Stimulated activated CD8-positive, alpha-beta memory T cell treated with anti-CD3 and anti-CD28 coated beads, Interleukin-15, amount 100 ng/mL, for 4 hours (primary cell): ENCODE measurements at regions not wholly inside any gene's neighbourhood (a gene's known extent, or its start where the extent isn't known, plus 50 kb on each side); places are given as distances from the start of the nearest gene placed in this dataset.
"Not testable (repeated sequence)": the region's sequence is repeated elsewhere in the genome, so short reads cannot be mapped to it uniquely, and the experiment has no call there.

Experiments
- DNase-seq, 2 donors: peaks; one replicate each; pipeline ENCODE4 v3.0.0-alpha.2; 2020; ENCODE audit warnings: low read depth in 2 of 2

DNA sequence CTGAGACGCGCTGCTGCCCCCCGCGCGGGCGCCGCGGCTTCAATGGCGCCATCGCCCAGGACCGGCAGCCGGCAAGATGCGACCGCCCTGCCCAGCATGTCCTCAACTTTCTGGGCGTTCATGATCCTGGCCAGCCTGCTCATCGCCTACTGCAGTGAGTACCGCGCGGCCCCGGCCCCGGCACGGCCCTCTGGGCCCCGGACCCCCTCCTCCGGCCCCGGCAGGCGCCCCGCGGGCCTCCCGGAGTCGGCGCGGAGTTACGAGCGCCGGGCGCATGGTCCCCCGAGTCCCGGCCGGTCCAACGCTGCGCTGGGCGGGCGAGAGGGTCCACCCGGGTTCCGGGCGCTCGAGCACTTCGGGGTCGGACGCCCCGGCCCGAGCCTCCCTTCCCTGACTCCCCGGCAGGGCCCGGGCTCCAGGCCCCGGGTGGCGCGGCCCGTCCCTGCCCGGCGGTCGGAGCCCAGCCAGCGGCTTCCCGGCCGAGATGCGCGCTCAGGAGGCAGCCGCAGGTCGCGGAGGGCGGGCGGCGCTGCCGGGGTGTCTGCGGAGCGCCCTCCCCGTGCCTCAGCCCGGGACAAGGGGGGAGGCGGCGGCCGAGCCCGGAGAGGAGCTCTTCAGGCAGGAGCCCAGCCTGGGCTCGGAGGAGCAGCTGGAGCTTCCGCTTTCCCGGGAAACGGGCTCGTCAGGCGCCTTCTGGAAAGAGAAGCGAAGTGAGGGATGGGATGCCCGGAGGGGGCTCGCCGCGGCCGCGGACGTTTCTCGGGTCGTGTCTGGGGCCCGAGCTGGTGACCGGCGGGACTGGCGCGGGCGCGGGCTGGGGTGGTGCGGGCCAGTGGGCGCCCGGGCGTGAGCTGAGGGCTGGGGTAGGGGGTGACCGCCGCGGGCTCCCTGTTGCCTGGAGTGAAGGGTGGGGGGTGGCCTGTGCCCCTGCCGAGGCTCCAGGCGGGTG is 1337.8 kb downstream of the BRD1 start:
- DNase-seq, result no peak

DNA sequence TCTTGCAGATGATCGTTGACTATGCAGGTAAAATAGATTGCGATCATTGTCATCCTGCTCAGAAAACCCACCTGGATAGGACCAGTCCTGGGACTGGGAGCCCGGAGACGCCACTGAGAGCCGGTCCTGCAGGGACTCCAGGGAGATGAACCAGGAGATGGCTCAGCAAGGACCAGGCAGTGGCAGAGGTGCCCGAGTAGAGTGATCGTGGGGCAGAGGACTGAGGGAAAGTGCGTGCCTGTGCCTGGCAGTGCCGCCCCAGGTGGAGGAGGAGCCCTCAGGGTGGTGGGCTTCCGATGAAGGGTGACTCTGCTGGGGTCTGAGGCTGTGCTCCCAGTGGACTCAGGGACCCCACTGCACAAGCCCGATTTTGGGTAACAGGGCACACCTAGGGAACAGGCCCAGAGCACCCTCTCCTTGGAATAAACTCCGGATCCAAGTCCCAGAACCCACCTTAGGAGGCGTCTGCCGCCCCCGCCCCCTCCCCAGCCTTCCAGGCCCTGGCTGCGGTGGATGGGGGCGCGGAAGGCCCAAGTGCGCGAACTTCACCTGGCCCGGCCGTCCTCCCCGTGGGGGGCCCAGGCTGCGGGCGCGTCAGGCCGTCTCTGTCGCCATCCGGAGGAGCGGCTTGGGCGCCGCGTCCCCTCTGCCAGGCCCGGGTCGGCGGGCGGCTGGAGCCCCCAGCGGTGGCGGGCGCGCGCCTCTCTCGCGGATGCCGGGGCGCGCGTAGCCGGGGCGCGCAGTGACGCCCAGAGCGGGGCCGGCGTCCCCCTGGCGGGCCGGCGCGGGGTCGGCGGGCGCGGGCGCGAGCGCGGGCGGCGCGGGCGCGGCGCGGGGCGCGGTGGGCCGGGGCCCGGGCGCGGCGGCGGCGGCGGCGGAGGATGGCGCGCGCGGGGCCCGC is 1338.8 kb downstream of the BRD1 start:
- no peak for DNase-seq

DNA sequence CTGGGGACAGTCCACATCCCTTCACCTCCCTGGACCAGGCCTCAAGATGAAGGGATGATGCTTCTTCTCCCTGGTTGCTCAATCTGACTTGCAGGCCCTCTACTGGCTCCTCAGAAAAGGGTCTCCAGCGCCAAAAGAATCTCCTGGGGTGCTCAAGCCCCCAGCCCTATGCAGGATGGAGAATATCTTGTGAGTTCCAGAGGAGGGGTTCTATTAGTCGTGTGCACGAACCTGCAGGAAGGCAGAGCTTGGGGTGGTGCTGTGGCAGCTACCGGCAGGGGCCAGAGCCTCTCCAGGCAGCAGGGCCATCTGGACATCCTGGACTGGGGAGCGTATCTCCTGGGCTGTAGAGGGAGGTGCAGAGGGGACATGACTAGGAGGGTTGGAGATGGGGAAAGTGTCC is 1339.5 kb downstream of the BRD1 start:
- DNase-seq, result no peak

- DNase-seq, result no peak
Observed at GRCh38 chr22:48486558-48486957, 1341.1 kb downstream of the BRD1 start.

DNA sequence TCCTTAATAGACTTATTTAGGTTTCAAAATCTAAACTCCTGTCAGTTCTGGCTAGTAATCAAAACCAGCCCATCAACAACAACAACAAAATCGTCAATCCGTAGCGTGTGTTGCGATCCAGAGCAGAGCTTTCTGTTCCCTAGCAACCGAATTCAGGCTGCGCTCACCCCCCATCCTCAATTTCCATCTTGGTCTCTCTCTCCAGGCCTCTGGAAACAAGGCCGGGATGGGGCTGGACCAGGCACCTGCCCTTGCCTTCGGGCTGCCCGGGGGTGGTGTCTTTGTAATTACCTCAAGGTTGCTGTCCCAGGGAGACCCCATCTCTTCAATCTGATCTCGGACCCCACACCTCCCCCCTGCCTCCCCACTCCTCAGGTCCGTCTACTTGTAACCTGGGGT is 1341.5 kb downstream of the BRD1 start:
- DNase-seq, result no peak

DNA sequence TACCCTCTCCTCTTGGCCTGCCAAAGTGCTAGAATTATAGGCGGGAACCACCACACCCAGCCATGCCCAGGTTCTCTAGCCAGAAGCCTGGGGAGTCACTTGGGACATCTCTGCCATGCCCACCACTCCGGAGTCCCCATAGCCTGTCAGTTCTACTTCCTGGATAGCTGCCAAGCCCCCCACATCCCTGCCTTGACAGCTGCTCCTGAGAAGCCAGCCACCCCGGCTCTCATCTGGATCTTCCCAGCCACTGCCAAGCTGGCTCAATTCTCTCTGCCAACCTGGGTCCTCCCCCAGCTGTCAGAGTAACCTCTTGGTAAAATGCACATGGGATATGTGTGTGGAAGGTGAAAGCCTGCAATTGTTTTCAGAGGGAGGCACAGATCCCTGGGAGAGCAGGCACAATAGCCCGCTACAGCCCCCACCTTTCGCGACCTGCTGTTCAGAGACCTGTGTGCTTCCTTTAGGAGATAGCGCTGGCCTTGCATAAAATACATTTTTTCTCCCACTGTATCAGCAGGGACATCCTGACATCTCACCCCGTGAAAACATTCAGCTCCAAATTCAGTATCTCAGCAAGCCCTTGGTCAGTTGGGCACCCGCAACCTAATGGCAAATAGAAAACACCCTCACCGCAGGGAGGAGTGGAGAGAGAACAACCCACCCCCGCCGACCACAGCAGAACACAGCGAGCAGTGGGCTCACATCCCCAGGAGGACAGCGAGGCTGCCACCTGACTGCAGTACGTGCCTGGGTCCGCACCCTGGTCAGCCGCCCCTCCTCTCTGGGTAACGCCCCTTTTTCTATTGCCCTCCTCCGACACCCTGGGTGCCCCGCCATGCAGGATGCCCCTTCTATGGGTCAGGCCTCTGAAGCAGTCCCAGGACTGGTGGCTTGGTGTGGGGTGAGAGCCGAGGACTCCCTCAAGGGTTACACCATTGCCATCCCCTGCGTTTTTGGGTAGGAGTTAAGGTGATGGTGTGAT is 1342.2 kb downstream of the BRD1 start:
- no peak for DNase-seq

DNA sequence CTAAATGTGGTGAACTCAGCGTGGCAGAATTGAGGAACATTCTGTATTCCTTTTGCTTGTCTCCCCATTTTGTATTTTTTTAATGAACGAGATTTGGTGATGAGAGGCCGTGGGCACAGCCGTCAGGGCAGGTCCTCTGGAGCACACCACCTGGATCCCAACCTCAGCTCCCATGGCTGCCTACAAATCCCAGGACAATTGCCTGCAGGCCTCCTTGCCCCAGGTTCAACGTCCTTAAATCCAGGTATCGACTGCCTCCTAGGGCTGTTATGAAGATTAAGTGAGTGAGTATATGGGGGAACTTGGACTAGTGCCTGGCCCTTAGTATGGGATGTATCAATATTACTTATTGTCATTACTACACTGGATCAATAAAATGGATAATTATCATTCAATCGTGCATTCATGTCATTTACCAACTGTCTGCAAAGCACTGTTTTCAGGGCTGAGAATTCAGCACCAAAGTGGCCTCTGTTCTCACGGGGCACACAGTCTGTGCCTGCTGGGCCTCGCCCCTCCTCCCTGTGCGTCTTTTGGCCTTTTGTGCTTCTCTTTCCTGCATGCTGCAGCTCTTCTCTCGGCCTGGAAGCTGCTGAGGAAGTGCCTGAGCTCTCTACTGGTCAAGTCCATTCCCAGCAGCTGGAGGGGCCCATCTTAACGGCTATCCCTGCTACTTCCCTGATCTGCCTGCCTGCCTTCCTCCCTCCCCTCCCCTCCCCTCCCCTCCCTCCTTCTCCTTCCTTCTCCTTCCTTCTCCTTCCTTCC is 1343.7 kb downstream of the BRD1 start:
- DNase-seq, result no peak

DNA sequence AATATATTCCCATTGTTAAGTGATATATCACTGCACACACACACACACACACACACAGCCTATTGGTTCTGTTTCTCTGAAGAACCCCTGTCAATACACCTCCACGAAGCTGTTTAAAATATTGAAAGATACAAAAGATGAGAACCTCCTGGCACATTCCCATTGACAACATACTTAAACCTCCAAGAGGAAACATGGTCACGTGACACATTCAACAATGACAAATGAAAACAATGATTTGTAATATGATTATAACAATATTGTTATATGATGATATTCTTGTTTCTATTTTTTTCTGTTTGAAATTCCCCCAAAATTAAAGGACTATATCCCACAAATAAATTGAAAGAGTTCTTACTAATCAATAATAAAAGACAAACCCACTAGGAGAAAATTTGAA is 1344.9 kb downstream of the BRD1 start:
- DNase-seq, result no peak

- not testable (repeated sequence) for DNase-seq
Observed at GRCh38 chr22:48482198-48482597, 1345.5 kb downstream of the BRD1 start.

DNA sequence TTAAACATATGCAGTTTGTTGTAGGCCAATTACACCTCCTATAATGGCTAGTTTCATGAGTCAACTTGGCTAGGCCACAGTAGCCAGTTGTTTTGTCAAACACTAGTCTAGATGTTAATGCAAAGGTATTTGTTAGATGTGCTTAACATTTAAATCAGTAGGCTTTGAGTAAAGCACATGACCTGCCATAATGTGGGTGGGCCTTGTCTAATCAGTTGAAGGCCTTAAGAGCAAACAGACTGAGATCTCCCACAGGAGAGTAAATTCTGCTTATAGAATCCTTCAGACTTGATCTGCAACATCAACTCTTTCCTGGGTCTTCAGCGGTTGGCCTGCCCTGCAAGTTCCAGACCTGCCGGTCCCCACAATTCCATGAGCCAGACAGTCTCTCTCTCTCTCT is 1345.9 kb downstream of the BRD1 start:
- no peak for DNase-seq

DNA sequence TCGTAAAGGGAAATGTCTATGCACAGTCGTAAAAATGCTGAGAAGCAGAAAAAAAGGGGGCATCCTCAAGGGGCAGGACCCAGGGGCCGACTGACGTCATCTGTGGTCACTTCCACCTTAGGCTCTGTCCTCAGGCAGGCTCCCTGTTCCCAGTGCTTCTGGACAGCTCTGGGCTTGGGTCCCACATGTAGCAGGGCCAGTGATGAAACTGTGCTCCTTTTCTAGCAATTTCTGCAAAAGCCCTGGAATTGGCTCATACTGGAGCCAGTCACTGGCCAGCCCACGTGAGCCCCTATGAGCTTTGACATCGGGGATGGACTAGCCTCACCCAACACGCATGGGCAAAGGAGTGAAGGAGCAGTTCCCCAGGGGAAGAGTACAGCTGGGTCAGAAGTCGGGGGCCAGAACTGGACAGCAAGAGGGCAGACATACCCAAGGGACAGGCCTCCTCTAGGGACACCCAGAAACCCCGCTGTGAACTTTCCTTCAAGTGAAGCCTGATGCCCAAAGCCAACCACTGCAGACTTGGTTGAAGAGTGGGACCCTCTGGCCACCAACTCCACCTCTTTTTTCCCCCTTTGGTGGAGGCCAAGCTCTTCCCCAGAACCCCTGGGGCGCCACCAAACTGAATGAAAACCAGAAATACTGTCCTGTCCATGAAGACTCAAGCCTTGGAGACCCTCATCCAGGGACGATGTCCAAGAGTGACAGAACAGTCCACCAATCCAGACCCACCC is 1349.0 kb downstream of the BRD1 start:
- DNase-seq, result no peak

DNA sequence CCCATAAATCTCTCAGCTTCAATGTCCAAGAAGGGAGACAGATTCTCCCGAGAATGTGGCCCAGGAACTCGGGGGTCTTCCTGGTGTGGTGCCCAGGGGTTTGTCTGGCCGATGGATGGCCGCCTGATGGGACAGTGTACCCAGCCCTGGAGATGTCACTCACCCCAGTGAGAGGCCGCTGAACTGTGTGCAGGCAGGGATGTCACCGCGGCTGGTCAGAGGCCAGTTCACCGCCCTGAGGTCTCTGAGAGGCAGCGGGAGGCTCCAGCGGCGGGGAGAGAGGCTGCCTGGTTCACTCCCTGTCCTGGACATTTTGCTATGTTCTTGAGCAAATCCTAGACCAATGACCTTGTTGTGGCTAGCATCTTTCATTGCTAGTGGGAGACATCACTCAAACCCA is 1349.5 kb downstream of the BRD1 start:
- no peak for DNase-seq

- no peak for DNase-seq
Observed at GRCh38 chr22:48477031-48477721, 1350.5 kb downstream of the BRD1 start.

GRCh38 chr22:48476577-48476976 is 1351.1 kb downstream of the BRD1 start:
- DNase-seq, result no peak

DNA sequence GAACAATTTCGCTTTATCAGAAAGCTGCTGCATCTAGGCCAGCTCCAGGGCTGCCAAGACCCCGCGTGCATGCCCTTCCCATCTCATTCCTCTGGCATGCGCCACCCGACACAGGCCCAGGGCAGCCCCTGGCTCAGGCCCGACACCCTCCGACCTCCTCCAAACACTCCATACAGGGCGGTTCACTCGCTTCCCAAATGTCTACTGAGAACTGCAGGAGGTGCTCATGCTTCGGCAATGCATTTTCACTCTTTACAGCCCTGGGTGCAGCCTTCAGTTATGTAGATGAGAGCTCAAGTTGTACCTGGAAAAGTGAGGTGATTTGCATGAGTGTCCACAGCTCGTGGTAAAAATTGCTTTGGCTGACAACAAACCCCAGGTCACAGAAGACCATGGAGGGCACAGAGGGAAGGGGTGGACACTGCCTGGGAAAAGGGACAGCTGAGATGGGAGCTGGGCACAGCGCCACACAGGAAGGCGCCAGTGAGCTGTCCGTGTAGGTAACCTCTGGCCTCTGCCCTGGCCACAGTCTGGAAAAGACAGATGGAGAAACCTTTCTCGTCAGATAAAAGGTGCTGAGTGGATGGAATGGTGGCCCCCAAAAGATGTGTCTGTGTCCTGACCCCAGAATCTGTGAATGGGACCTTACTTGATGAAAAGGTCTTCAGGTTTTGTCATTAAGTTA is 1351.9 kb downstream of the BRD1 start:
- DNase-seq, result no peak

DNA sequence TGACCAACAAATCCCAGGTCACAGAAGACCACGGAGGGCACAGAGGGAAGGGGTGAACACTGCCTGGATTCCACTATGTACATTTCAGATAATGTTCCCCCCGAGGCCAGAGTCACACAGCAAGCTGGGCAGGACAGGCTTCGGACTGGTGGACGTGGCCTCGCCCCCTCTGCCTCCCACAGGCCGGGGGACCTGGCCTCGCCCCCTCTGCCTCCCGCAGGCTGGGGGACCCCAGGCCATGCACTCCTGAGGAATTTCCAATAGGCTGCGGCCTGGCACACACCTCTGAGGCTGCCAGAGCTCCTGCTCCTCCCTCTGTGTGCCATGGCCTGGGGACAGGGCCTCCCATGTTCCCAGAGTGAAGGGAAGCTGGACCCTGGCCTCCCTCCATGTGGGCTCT is 1352.8 kb downstream of the BRD1 start:
- DNase-seq, result no peak

GRCh38 chr22:48473202-48473601 is 1354.5 kb downstream of the BRD1 start:
- no peak for DNase-seq

- no peak for DNase-seq
Observed at GRCh38 chr22:48464246-48464645, 1363.4 kb downstream of the BRD1 start.
